D721Med (cell line): ENCODE measurements at regions not wholly inside any gene's neighbourhood (a gene's known extent, or its start where the extent isn't known, plus 50 kb on each side); places are given as distances from the start of the nearest gene placed in this dataset.

Experiments
- DNase-seq: peaks from one replicate; pipeline ENCODE4 v3.0.0; 2011; ENCODE audit warnings: low spot score; ENCODE audit not compliant: insufficient read length
- FAIRE-seq: peaks from 2 replicates; lab custom pipeline; 2011; peaks lifted over from hg19 to GRCh38; lab: Jason Lieb, UNC
- TF ChIP-seq, protein P1 (sequence below): IDR thresholded peaks from 2 replicates; pipeline ENCODE4 v1.5.1; 2012; ENCODE audit warnings: mild to moderate bottlenecking, control low read depth; ENCODE audit not compliant: insufficient read depth; ENCODE audit errors: missing control alignments

DNA sequence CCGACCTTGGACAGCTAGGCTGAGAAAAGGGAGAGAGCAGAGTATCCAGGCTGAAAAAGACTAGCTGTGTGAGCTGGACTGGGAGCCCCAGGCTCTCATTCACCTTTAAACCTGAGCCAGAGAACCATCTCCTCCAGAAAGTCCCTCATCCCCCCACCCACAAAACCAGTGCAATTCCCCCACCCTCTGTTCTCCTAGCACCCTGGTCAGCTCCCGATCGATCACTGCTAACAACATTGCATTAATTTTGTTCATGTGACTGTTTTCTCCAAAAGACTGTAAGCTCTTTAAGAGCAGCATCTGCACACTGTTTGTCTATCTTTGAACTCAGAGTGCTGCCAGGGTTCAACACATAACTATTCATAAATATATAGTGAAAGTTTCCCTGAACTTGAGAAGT, 67.1 kb upstream of the NFASC start:
- no peak for FAIRE-seq
- TF ChIP-seq, protein P1, sequence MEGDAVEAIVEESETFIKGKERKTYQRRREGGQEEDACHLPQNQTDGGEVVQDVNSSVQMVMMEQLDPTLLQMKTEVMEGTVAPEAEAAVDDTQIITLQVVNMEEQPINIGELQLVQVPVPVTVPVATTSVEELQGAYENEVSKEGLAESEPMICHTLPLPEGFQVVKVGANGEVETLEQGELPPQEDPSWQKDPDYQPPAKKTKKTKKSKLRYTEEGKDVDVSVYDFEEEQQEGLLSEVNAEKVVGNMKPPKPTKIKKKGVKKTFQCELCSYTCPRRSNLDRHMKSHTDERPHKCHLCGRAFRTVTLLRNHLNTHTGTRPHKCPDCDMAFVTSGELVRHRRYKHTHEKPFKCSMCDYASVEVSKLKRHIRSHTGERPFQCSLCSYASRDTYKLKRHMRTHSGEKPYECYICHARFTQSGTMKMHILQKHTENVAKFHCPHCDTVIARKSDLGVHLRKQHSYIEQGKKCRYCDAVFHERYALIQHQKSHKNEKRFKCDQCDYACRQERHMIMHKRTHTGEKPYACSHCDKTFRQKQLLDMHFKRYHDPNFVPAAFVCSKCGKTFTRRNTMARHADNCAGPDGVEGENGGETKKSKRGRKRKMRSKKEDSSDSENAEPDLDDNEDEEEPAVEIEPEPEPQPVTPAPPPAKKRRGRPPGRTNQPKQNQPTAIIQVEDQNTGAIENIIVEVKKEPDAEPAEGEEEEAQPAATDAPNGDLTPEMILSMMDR: no peak
- DNase-seq: no peak

DNA sequence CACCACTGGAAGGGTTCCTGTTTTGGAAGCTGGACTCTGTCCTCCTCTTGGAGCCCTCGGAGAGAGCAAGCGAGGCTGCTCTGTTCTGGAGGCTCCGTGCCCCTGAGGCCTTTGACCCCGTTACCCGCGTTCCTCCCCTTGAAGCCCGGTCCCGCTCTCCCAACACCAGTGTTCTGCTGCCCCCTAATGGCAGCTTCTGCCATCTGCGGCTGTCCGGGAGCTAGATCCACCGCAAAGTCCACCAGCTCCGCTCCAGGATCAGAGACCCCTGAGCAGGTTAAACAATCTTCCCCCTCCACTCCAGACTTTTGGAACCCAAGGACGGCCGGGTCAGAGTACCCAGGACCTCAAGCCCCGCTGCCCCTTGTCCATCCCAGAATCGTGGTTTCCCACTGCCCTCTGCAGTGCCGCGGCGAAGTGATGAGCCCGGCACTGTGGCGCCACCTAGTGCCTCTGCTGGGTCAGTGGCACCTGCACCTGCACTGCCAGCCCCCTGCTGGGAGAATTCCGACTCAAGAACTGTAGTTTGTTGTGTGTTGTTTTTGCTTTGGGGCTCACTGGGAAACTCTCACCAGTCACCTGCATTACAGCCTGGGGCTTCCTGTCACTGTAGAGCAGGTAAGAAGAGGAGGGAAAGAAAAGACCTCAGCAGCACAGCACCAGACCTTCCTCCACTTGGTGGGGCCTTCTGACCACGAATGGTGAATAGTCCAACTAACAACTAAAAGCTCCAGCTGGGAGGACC, 63.5 kb upstream of the NFASC start:
- FAIRE-seq: peak; percentile 11
- TF ChIP-seq, protein P1: peak; percentile 87
- peak; percentile 94 for DNase-seq

DNA sequence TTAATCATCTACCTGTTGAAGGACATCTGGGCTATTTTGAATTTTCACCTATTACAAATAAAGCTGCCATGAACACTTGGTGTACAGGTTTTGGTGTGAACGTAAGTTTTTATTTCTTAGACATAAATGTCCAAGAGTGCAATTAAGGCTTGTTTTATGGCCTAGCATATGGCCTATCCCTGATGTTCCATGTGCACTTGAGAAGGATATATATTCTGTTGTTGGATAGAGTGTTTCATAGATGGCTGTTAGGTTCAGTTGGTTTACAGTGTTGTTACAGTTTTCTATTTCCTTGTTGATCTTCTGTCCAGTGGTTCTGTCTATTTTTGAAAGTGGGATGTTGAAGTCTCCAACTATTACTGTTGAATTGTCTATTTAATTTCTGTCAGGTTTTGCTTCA, 61.2 kb upstream of the NFASC start:
- FAIRE-seq (peak; percentile 21), DNase-seq (no peak)
- TF ChIP-seq, protein P1: no peak

- DNase-seq (no peak), FAIRE-seq (no peak)
- TF ChIP-seq, protein P1: no peak
Measured at GRCh38 chr1:204812842-204813241, 57.8 kb upstream of the NFASC start.

DNA sequence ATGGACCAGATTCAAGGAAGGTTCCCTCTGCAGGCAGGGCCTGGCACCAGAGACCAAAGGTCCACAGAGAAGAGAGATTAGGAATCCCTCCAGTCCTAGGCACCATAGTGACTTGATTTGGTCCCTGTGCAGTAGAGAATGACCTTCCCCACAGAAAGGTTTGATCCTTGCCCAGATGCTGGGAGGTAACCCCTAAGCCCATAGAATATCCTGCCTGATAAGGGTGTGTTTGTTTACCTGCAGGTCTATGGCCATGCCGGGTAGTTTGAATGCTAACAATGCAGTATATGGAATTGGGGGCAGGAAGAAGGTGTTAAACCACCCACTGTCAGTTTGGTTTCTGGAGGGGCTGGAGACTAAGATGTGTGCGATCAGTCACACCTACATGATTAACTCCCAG, 57.1 kb upstream of the NFASC start:
- TF ChIP-seq, protein P1: no peak

GRCh38 chr1:204814166-204814884, 56.3 kb upstream of the NFASC start:
- DNase-seq: no peak
- TF ChIP-seq, protein P1: no peak
- no peak for FAIRE-seq

More for the DNA sequence above, 57.1 kb upstream of the NFASC start:
- DNase-seq (no peak), FAIRE-seq (no peak)

GRCh38 chr1:204817341-204817740, 53.3 kb upstream of the NFASC start:
- DNase-seq: no peak
- TF ChIP-seq, protein P1: no peak

More at GRCh38 chr1:204817341-204817740, 53.3 kb upstream of the NFASC start:
- FAIRE-seq: no peak
